Hindlimb muscle (tissue), 1 donor: ENCODE measurements at regions not wholly inside any gene's neighbourhood (a gene's known extent, or its start where the extent isn't known, plus 50 kb on each side); places are given as distances from the start of the nearest gene placed in this dataset.
"Not testable (repeated sequence)": the region's sequence is repeated elsewhere in the genome, so short reads cannot be mapped to it uniquely, and the experiment has no call there.

Source experiments
- DNase-seq: peaks from one replicate; pipeline ENCODE4 v3.0.0-alpha.2; 2013

GRCh38 chr17:71500761-71501555 is 619.9 kb upstream of the SOX9 start:
- DNase-seq, result no peak

DNA sequence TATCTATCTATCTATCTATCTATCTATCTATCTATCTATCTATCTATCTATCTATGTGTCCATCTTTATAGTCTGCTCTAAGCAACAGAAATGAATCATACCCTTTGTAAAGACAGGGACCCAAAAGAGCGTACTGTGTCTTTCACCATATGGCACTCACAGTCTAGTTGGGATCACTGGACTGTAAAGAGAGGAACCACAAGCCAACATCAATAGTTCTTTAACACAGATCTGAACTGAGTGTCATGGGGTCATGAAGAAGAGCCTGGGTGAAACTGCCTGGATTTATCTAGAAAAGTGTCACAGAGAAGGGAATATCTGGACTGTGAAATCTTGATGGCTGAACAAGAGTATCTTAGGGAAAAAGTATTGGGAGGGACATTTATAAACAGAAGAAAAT is 619.1 kb upstream of the SOX9 start:
- DNase-seq, result no peak

DNA sequence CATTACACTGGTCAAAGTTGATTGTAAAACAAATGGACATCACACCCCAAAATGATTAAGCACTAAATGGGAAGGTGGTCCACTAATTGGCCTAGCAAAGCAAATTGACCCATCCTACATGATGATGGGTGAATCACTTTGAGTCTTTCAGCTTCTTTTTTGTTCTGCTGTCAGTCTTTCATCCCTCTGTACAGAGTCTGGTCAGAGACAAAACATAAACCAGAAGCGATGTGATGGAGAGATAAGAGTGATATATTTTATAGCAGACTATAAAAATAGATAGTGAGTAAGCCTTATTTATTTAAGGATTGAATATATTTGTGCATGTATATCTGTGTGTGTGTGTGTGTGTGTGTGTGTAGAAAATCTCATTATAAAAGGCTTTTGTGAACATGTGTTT is 618.4 kb upstream of the SOX9 start:
- DNase-seq, result no peak

DNA sequence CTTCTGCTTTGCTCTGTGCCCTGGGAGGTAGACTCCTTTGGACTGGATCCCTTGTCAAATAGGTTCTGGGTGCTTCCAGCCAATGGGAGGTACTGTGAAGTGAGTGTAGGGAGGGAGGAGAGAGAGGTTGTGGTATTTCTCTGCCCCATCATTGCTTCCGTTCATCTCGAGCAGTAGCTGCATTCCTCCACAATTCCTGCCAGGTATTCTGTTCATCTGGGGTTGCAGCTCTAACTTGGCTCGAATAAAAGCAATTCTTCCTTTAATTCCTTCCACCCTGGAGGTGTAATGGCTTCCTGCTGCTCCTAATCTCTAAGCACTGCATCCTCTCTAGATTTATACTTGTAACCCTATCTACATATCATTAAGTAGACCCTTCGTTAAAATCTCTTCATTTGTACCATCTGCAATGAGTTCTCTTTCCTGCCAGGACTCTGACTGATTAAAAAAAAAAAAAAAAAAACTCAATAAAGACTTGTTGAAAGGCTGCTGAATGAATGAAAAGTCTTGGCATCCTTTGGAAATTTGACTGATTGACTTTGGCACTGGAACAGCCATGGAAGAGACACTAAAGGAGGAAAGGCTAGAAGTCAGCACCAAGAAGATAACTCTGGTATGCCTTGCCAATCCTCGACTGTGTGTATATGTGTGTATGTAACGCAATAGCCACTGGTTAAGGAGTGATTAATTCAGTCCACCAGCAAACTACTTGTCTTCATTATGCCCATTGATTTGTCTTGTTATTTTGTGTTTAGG is 616.9 kb upstream of the SOX9 start:
- DNase-seq, result no peak

DNA sequence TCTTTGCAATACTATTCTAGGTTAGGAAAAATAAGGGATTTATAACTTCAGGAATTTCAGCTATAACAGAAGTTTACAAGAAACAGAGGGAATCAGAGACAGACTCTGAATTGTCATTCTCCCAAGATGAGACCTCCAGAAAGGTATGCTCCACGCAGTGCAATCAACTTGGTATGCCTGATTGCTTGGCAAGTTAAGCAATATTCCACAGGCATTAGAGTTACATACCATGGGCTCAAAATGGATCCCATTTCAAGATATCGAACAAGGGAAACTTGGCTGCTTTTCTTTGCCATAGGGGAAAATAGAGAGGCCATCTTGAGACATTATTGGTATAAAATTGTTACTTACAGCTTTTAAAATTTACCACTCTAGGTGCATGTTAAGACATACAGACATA is 615.6 kb upstream of the SOX9 start:
- no peak for DNase-seq

DNA sequence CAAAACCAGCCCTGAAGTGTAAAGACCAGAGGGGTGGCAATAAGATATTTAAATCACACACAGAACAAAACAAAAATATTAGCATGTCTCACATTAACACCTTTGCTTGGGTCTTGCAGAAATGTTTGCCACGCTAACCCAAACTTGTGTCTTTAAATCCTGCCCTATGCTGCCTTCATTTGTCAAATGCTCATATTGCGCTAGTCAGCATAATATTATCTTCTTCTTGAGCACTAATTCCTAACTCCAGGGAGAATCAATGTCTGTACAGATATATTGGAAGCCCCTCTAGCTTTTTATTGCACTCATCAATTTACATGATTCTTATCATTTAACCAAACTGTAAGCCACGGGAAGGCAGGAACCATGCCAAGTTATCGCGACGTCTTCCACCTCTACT is 614.8 kb upstream of the SOX9 start:
- no peak for DNase-seq

DNA sequence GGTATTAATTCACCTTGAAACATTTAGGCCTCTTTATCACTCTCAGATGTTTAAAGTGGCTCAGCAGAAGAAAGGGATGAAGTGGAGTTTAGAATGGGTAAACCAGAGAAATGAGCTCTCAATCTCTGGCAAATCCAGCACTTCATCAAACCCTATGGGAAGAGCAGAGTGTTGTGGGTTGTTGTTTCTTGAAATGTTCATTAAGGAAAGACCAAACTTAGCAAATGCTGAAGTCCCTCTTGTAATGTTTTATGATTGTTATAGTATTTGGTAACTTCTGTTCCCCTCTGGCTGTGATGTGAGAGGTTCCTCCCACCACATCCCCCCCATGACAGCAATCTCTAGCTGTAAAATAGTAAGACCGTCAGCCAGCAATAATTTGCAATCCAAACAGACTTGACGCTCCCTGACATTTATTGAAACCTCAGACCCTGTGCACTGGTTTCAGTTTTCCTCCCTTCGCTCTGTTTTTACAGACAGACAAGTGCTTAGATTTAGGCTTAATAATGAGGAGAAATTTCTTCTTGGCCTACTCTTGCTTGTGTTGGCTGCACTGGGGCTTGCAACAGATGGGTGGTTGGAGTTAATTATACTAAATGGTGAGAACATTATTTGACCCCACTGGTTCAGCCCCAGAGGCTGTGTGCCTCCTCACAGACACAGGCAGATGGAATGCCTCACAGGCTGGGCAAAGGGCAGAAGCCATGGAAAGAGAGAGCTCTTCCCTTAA is 609.4 kb upstream of the SOX9 start:
- DNase-seq, result no peak

- DNase-seq, result not testable (repeated sequence)
These were observed 607.1 kb upstream of the SOX9 start for GRCh38 chr17:71513725-71514124.

DNA sequence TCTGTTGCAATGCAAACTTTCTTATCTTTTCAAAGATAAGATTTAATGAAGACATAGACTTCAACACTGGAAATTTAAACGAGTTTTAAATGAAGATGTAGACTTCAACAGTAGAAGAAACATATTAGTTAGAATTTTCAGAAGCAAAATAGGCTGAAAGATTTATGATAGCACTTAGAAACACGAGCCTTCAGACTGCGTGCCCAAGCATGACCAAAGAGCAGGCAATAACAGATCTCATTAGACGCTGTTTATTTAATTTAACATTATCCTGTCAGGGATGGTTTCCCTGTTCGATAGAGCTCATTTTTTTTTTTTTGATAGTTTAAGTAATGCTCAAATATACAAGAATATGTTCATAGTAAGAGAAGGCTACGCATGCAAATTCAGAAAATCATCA is 604.7 kb upstream of the SOX9 start:
- DNase-seq, result no peak

DNA sequence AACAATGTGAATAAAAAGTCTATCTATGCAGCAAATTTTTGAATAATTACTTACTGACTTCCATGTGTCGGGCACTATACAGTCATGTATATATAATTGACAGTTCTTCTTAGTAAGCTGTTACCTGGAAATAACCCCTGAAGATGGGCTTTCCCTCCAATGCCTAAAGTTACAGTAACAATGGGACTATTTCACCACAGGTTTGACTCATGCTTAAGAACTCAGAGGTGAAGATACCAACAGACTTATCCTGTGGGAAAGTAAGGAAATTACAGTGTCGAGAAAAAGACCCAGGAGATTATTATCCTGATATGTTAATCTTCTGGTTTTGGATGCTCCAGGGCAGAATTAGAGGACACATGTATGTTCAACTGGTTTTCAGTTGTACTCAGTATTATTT is 601.5 kb upstream of the SOX9 start:
- no peak for DNase-seq

GRCh38 chr17:71521724-71522123 is 599.1 kb upstream of the SOX9 start:
- no peak for DNase-seq

DNA sequence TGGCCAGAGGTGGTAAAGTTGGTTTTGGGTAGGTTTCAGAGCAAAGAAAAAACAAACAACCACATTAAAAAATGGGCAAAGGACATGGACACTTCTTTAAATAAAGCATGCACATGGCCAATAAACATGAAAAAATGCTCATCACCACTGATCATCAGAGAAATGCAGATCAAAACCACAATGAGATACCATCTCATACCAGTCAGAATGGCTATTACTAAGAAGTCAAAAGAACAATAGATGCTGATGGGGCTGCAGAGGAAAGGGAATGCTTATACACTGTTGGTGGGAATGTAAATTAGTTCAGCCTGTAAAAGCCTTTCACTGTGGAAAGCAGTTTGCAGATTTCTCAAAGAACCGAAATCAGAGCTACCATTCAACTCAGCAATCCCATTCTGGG is 598.4 kb upstream of the SOX9 start:
- DNase-seq, result no peak

DNA sequence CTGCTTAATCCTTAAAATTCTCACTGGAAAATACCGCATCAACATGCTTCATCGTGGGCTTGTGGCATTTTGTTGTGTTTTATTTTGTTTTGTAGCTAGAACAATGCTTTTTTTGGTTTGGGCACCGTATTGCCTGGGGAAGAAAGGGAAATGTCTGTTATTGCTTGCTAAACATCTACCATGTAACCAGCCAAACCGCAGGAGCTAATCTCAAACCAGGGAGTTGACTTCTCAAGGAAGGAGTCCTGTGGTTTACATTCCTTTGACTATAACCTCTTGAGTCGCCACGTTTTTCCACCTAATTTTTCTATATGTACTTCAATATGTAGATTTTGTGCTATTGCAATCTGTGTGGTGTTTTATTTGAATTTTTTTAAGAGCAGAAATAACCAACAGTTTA is 593.5 kb upstream of the SOX9 start:
- no peak for DNase-seq

- no peak for DNase-seq
These were observed 592.6 kb upstream of the SOX9 start for GRCh38 chr17:71528210-71528609.

GRCh38 chr17:71530248-71530647 is 590.6 kb upstream of the SOX9 start:
- no peak for DNase-seq

DNA sequence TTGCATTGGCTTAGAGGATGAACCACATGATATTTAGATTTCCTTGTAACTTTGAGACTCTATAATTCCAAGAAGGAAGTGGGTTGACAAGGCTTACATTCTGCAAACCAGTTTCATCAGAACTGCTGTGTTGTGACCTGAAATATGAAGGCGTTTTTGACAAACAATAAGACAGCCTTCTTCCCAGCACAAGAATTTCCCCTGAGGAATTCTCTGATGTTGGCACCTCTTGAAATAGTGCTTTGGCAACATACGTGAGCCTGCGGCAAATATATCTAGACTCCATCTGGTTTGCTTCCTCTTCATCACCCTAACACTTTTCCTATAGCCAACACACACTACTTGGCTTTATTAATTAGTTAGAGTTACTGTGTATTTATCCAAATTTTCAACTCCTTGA is 585.5 kb upstream of the SOX9 start:
- no peak for DNase-seq

- no peak for DNase-seq
These were observed 574.4 kb upstream of the SOX9 start for GRCh38 chr17:71546419-71546818.

- no peak for DNase-seq
These were observed 572.9 kb upstream of the SOX9 start for GRCh38 chr17:71547904-71548303.

- no peak for DNase-seq
These were observed 572.2 kb upstream of the SOX9 start for GRCh38 chr17:71548540-71549190.

DNA sequence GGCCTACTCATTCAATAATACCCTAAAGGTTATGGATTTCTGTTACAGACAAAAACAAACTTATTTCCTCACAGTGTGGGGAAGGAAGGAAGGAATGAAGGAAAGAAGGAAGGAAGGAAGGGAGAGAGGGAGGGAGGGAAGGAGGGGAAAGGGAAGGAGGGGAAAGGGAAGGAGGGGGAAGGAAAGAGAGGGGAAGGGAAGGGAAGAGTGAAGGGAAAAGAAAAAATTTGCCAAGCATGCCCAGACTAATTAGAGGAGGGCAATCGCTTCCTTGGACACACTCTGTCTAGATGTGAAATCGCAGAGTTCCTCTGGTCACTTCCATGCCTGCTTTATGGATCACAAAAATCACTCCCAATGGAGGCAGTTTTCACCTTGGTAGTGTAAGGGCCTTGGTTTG is 570.1 kb upstream of the SOX9 start:
- DNase-seq, result no peak

DNA sequence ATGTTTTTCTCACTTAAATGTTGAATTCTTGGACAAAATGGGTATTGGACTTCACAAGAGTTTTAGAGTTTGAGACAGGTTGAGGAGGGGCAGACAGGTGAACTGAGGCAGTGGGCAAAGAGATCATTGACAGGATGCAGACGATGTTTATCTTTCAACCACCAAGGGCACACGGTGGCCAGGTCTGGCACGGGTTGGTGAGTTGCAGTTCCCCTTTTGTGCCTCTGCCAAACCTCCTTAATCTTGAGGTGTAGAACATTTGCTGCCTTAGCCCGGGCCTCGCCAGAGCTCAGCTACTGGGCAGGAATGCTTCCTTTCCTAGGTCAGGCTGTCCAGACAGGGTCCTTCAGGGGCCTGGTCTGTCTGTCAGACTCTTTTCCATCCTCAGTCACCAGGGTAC is 567.4 kb upstream of the SOX9 start:
- DNase-seq, result no peak

DNA sequence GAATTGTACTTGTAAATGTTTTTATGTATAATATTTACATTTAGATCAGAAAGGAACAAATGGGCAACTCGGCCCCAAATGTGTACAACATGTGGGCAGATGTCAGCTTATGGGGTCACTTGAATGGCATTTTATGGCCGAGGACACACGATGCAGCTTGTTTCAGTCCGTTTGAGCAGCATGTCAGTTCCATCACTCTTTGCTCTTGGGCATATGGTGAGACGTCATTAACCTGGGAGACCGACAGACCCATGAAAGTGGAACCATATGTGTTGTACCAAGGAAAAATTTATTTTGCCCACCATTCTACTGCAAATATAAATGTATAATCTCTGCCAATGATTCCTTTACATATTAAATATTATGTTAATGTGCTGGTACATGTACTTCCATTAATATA is 561.9 kb upstream of the SOX9 start:
- no peak for DNase-seq

- DNase-seq, result no peak
These were observed 548.5 kb upstream of the SOX9 start for GRCh38 chr17:71572343-71572742.
